GM12892 (cell line): ENCODE measurements at regions not wholly inside any gene's neighbourhood (a gene's known extent, or its start where the extent isn't known, plus 50 kb on each side); places are given as distances from the start of the nearest gene placed in this dataset.

Experiments used
- POLR2A ChIP-seq: IDR thresholded peaks from 2 replicates; pipeline ENCODE4 v1.6.1; 2011; ENCODE audit warnings: low read depth, low read length, control low read depth
- POLR2AphosphoS5 ChIP-seq: IDR thresholded peaks from 2 replicates; pipeline ENCODE4 v1.6.1; 2011; ENCODE audit warnings: low read depth, low read length, control low read depth
- TAF1 ChIP-seq: IDR thresholded peaks from 2 replicates; pipeline ENCODE4 v1.6.1; 2011; ENCODE audit warnings: low read depth, mild to moderate bottlenecking, control low read depth, low read length, borderline replicate concordance

DNA sequence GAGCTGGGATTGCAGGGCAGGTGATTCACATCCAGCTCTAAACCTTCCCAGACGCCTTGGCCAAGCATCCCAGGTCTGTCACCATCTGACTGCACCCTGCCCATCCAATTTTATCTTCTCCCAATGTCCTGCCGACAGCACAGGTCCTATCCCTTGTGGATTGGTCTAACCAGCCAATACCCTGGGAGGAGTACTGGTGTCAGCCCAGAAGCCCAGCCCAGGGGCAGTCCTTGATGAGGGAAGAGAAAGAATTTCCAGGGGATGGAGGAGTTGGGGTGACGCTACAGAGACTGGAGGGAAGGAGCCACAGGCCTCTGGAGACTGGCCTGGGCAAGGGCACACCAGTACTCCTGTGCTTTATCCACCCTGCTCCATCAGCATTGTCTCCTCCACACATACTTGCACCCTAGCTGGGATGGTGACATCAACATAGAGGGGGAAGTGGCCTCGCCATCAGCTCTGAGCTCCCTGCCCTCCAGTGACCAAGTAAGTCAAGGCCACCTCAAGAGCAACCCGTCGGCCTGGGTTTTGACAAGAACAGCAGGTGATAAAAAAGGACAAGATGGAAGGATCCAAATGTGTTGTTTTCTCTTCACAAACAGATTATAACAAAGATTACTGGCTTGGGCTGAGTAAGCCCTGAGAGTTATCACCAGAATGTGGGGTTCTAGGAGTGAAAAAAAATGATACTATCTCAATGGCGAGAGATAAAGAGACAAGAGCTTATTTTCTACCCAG, 114.6 kb downstream of the AQP9 start:
- TF ChIP-seq POLR2A (no peak), POLR2AphosphoS5 (no peak), TAF1 (no peak)
